ENCODE measurements at regions not wholly inside any gene's neighbourhood (a gene's known extent, or its start where the extent isn't known, plus 50 kb on each side); places are given as distances from the start of the nearest gene placed in this dataset.

- TF ChIP-seq CTCF (IDR thresholded peaks at IDR 0.05 in 2 of 3, conservative IDR thresholded peaks at IDR 0.05 in 1 of 3; ENCODE audit: control insufficient read depth in 2 of 3, extremely low read depth in 1 of 3, insufficient read depth in 1 of 3, low read depth in 3 of 3, low read length in 3 of 3) (no peak), HDGF (IDR thresholded peaks at IDR 0.05) (no peak), SKIL (IDR thresholded peaks at IDR 0.05; ENCODE audit: low read depth, poor library complexity, severe bottlenecking) (no peak), GABPA (IDR thresholded peaks at IDR 0.05; ENCODE audit: low read depth) (no peak), MAX (IDR thresholded peaks at IDR 0.05; ENCODE audit: low read depth, low read length) (no peak), JUNB (IDR thresholded peaks at IDR 0.05) (no peak)
Observed at GRCh38 chrX:107549504-107549903, 78.8 kb upstream of the PRPS1 start.
